ENCODE measurements at regions not wholly inside any gene's neighbourhood (a gene's known extent, or its start where the extent isn't known, plus 50 kb on each side); places are given as distances from the start of the nearest gene placed in this dataset.
A peak's percentile ranks its signal among the peaks of the same experiment; 100 is the strongest.

DNA sequence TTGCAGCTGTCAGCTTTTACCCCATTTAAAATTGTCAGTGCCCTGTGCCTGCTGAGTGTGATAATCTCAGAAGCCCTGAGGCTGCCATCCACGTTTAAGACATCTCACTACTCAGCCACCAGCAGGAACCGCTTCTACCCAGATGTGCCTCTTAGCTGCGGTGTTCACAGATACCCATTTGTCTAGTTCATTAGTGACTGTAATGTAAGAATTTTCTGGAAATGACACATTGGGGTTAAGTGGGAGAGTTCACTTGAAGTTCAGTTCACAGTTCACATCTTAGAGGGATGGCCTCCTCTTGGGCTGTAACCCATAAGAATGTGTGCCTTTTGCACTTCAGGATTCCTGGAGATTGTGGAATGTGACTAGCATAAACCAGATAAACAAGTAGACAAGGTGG, 477.7 kb downstream of the BTBD3 start:
- no peak for DNase-seq

- no peak for DNase-seq
Measured at GRCh38 chr20:12395760-12396159, 478.1 kb downstream of the BTBD3 start.

DNA sequence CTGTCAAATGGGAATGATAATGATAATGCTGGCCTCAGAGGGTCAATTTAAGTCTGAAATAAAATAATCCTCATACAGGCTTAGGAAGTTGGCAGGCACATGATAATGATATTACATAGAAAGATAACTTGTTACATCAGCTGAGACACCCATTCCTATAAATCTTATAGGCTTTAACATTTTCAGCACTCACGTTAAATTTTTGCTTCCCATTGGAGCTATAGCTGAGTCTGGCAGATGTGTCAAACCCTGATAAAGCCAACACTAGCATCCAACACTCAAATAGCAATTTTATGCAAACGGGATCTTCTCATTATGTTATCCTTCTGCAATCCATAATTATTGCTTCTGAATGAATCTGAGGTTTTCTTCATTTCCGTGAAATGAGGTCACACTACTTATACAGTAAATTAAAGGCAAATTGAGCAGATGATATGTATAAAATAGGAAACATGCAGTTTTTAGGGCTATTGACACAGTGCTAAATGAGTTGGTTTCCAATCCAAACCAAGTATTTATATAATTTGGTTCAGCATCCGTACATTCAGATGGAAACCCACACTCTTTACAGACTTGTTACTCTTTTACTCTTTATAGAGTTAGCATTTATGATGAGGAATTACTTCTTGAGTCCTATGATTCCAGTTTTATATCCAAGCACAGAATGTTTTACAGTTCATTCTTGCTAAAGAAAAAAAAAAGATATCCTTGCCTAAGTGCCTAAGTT, 481.6 kb downstream of the BTBD3 start:
- no peak for DNase-seq

GRCh38 chr20:12404941-12405340, 487.2 kb downstream of the BTBD3 start:
- no peak for DNase-seq

GRCh38 chr20:12406978-12407377, 489.3 kb downstream of the BTBD3 start:
- no peak for DNase-seq

- DNase-seq, result no peak
Measured at GRCh38 chr20:12409501-12409900, 491.8 kb downstream of the BTBD3 start.

DNA sequence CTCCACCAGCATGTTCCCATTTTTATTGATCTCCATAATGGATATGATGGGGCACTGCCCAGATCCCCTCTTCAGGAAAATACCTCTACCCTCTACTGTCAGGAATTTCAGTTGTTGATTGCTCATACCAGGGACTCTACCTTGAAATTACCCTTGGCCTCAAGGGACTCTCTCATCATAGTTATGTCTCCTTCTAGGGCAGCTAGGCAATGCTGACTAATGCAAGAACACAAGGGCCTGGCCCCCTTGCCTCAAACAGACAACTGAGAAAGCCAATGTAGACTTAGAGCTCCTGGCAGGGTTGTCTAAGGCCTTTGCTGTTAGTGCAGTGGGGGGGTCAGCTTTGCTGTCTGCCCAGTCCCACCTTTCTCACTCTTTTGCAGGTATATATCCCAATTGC, 493.1 kb downstream of the BTBD3 start:
- no peak for DNase-seq

GRCh38 chr20:12411246-12411940, 493.7 kb downstream of the BTBD3 start:
- DNase-seq, result peak; percentile 29 to 58

GRCh38 chr20:12413116-12413515, 495.4 kb downstream of the BTBD3 start:
- no peak for DNase-seq

DNA sequence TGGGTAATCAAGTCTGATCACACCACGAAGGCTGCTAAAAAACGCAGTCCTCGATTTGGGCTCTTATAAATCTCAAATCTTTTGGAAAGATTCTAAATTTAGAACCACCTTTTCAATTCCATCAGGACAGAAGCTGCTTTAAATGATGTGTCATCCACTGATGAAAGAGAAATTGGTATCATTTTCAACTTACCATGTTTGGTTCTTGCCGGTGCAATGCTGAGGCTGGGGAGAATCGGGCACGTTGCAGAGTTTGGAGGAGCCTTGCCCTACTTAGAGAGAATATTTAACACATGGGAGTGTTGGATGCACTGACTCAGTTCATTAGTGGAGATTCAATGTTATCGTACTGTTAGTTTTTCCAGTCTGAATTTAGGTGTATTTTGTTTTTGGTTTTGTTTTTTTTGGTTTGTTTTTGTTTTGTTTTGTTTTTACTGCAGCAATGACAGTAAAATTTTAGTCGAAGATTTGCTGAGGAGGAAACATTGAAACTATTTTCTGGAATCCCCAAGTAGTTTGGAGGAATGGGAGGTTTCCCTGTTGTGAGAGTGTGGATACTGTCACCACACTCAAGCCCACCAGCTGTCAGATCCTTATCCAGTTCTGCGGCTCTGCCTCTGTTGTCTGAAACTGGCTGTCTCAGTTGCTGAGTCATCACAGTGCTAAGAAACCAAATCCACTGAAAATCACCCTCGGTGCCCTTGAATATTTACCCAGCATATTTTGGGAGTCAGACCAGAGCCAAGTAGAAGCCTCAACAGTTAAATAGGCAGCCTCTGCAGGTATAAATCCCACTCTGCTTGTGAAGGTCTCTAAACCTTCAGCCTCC, 497.0 kb downstream of the BTBD3 start:
- peak; percentile 3 to 50 for DNase-seq

- DNase-seq, result peak; percentile 34 to 52
Measured at GRCh38 chr20:12416281-12416680, 498.6 kb downstream of the BTBD3 start.

- DNase-seq, result no peak
Measured at GRCh38 chr20:12433724-12434123, 516.0 kb downstream of the BTBD3 start.

DNA sequence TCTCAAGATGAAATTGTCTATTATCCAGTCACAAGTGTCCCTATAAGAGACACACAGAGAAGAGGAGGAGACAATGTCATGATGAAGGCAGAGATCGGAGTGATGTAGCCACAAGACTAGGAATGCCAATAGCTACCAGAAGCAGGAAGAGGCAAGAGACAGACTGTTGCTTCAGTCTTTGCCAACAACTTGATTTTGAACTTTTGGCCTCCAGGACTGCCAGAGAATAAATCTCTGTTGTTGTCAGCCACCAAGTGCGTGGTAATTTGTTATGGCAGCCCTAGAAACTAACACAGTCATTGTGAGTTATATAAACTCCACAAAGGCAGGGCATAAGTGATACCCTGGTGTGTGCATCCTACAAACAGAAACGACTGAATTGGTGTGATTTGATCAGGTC, 517.0 kb downstream of the BTBD3 start:
- no peak for DNase-seq

- DNase-seq, result no peak
Measured at GRCh38 chr20:12435268-12435667, 517.6 kb downstream of the BTBD3 start.

DNA sequence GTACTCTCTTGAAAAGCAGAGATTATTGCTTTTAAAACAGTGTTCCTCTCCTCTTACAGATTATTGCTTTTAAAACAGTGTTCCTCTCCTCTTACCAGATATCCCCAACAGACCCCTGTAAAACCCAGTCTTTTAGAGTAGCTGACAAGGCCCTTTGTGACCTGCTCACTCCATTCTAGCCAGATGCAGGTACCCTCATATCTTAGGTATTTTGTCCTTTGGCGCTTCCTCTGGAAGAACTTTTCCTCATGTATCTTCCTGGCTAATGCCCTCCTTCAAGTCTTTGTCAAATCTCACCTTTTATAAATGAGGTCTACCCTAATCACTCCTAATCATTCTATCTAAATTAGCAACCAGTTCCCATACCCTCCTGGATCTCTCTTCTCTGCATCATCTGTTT, 536.0 kb downstream of the BTBD3 start:
- no peak for DNase-seq

GRCh38 chr20:12455148-12455547, 537.5 kb downstream of the BTBD3 start:
- DNase-seq, result no peak

DNA sequence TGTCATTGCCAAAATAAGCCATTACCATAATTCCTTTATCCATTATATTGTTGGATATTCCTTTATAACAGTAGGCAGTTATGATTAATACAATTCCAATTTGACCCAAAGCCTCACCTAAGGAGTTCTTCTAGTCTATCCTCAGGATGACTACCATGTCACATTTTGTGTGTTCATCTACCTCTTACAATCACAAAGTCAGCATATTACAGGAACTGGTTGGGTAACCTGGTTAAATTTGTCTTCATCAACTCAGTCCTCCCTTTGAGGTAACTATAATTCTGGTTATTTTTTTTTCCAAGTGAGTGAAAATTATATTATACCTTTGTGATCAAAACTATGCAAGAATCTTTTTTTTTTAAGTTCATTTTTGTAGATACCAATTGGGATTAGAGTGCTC, 540.5 kb downstream of the BTBD3 start:
- no peak for DNase-seq

- DNase-seq, result no peak
Measured at GRCh38 chr20:12464036-12464435, 544.7 kb upstream of the SPTLC3 start.

GRCh38 chr20:12466915-12467314, 541.9 kb upstream of the SPTLC3 start:
- no peak for DNase-seq

GRCh38 chr20:12467758-12468157, 541.0 kb upstream of the SPTLC3 start:
- peak; percentile 45 to 55 for DNase-seq

DNA sequence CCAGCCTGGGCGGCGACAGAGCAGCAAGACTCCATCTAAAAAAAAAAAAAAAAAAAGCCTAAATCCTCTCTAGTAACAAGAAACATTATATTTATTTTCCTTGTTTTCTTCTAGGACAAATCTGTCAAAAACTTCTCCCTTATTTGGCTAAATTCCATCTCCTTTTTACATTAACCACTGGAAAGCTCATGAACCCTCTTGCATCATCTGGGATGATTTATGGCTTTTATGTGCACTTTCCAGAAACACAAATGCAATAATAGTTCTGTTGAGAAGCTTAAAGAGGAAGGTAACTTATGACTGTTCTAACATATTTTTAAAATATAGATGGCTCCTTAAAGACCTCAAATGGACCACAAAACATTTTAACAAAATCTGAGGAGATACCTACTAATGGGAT, 526.1 kb upstream of the SPTLC3 start:
- no peak for DNase-seq

DNA sequence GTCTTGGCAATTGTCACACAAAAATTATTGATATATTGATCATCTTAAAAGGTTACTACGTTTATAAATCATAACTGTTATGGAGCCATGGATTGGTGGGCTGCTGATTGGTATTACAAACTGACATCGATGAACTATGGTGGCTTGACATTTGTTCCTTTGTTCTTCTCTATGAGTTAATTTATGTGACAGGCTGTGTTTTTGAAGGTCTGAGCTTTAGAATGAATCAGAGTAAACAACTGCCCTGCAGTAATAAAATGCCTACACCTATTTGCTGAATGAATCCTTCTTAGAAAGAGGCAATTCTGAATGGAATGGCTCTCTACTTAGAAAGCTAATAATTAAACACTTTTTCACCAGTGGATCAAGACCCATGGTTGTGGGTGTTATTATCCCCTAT, 506.3 kb upstream of the SPTLC3 start:
- DNase-seq, result no peak

DNA sequence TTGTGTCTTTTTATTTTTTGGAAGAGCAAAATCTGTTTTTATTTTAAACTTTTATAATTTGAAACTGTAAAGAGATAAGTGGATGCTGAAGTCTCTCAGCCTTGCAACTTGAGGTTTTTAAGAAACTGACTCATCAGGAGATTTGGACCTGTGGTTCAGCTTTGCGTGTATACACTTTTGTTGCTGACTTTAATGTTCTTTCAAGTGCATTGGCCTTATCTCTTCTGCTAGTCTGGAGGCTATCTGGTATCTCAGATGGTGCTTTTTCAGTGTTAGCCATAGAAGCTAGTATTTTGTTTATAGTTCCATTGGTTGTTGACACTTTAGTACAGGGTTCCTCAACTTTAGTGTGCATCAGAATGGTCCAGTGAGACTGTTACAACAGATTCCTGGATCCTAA, 504.0 kb upstream of the SPTLC3 start:
- no peak for DNase-seq

DNA sequence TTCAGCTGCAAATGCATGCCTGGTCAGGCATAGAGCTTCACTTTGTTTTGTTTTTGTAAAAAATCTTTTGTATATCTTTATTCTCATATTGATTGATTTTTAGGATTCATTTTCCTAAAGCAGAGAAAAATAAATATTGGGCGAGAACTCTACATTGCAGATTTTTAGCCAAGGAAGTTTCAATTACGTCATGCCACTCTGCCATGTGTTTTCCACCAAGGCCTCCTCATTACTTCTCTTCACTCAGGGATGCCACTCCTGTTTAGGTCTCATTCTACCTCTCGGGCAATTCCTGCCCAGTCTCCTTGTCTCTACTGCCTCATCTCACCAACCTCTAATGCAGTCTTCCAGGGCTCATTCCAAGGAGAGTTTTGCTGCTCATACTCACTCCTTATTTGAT, 497.3 kb upstream of the SPTLC3 start:
- no peak for DNase-seq

All from NCI-H524 (cell line).